Subcutaneous abdominal adipose tissue (tissue), 5 donors: ENCODE measurements at regions not wholly inside any gene's neighbourhood (a gene's known extent, or its start where the extent isn't known, plus 50 kb on each side); places are given as distances from the start of the nearest gene placed in this dataset.

Source experiments
- H3K27ac ChIP-seq: one replicate; pipeline ENCODE4 v1.7.0; 2013; ENCODE audit warnings: low read depth, mild to moderate bottlenecking, inconsistent platforms, low read length, moderate library complexity
- H3K27me3 ChIP-seq, 5 donors: one replicate each; pipeline ENCODE4 v1.7.0; 2013; ENCODE audit warnings: low read length in 5 of 5, inconsistent platforms in 1 of 5; ENCODE audit not compliant: control insufficient read depth in 5 of 5, insufficient read depth in 4 of 5
- H3K36me3 ChIP-seq, 5 donors: one replicate each; pipeline ENCODE4 v1.7.0; 2013; ENCODE audit warnings: low read length in 5 of 5; ENCODE audit not compliant: control insufficient read depth in 5 of 5, insufficient read depth in 5 of 5
- H3K4me1 ChIP-seq, 5 donors: one replicate each; pipeline ENCODE4 v1.7.0; 2013; ENCODE audit warnings: low read length in 5 of 5, mild to moderate bottlenecking in 3 of 5, moderate library complexity in 1 of 5; ENCODE audit not compliant: control insufficient read depth in 5 of 5, insufficient read depth in 5 of 5
- H3K4me3 ChIP-seq, 5 donors: one replicate each; pipeline ENCODE4 v1.7.0; 2013; ENCODE audit warnings: low read length in 5 of 5, low read depth in 1 of 5
- H3K9ac ChIP-seq, 5 donors: one replicate each; pipeline ENCODE4 v1.7.0; 2013; ENCODE audit warnings: low read length in 5 of 5, mild to moderate bottlenecking in 4 of 5, moderate library complexity in 3 of 5
- H3K9me3 ChIP-seq, 5 donors: one replicate each; pipeline ENCODE4 v1.7.0; 2013; ENCODE audit warnings: low read length in 5 of 5; ENCODE audit not compliant: control insufficient read depth in 5 of 5
- donor health status: healthy.
- donor health status: healthy.
- donor health status: healthy.
- donor health status: healthy.
- donor health status: healthy.

DNA sequence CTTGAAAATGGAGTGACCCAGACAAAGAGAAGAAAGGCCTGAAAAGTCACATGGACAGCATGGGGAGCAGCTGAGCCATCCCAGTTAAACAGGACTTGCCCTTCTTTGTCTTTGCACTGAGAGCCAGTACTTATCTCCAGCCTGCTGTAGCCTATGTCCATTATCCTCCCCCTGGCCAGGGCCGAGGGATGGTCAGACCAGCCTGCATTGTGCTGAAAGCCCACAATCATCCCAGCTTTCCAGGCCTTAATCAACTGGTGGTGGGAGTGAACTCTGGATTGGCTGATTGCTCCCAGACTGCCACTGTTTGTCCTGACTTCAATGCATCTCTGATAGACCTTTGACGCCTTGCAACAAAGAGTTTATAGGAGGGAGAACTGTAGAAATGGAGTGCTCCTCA is 453.1 kb downstream of the EPHA5 start:
- no peaks in the 10 kb centered on the region for H3K36me3 ChIP-seq

GRCh38 chr4:65202853-65203236 is 467.4 kb downstream of the EPHA5 start:
- no peak overlapping the region for H3K4me3 ChIP-seq
- no peak overlapping the region for H3K27ac ChIP-seq
- no peaks in the 10 kb centered on the region for H3K4me1 ChIP-seq
- H3K9me3 ChIP-seq: peaks cover 0 to 4% (median 0%) of the 10 kb centered on the region in 5 donors
- H3K36me3 ChIP-seq: no peaks in the 10 kb centered on the region
- no peaks in the 10 kb centered on the region for H3K27me3 ChIP-seq
- H3K9ac ChIP-seq: no peak overlapping the region

More for the DNA sequence above, 453.1 kb downstream of the EPHA5 start:
- Histone ChIP-seq H3K4me1 (no peaks in the 10 kb centered on the region), H3K9ac (no peak overlapping the region), H3K27ac (no peak overlapping the region), H3K27me3 (no peaks in the 10 kb centered on the region), H3K9me3 (peaks cover 0 to 6% (median 2%) of the 10 kb centered on the region in 5 donors), H3K4me3 (no peak overlapping the region)

- Histone ChIP-seq H3K27ac (no peak overlapping the region), H3K4me1 (no peaks in the 10 kb centered on the region), H3K4me3 (no peak overlapping the region), H3K9ac (no peak overlapping the region), H3K27me3 (no peaks in the 10 kb centered on the region), H3K9me3 (peaks cover 0 to 4% (median 0%) of the 10 kb centered on the region in 5 donors), H3K36me3 (no peaks in the 10 kb centered on the region)
Measured at GRCh38 chr4:65202165-65202852, 468.0 kb downstream of the EPHA5 start.

GRCh38 chr4:65195666-65196065 is 474.6 kb downstream of the EPHA5 start:
- no peak overlapping the region for H3K4me3 ChIP-seq
- H3K9ac ChIP-seq: no peak overlapping the region
- no peak overlapping the region for H3K27ac ChIP-seq
- peaks cover 0 to 6% (median 0%) of the 10 kb centered on the region in 5 donors for H3K9me3 ChIP-seq
- H3K4me1 ChIP-seq: peaks cover 0 to 19% (median 9%) of the 10 kb centered on the region in 5 donors
- no peaks in the 10 kb centered on the region for H3K27me3 ChIP-seq
- H3K36me3 ChIP-seq: no peaks in the 10 kb centered on the region

GRCh38 chr4:65195002-65195401 is 475.3 kb downstream of the EPHA5 start:
- Histone ChIP-seq H3K9ac (no peak overlapping the region), H3K36me3 (no peaks in the 10 kb centered on the region), H3K27ac (no peak overlapping the region), H3K4me1 (peaks cover 0 to 19% (median 9%) of the 10 kb centered on the region in 5 donors), H3K9me3 (peaks cover 0 to 6% (median 0%) of the 10 kb centered on the region in 5 donors), H3K4me3 (no peak overlapping the region), H3K27me3 (no peaks in the 10 kb centered on the region)

DNA sequence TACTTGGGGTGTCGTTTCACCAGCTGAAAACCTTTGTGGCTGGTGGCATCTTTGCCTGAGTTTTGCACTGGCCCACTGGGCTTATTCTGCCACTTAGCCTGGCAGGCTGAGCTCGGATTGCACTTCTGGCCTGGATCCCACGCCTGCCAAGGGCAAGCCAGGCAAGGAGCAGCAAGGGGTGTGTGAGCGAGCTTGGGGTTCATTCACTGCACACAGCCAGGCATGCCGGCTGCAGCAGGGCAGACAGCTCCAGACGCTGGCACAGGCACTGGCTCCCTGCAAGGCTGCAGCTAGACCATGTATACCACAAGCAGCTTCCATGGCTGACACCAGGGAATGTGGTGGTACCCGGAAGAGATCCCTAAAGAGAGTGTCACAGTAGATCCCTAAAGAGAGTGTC is 476.3 kb downstream of the EPHA5 start:
- Histone ChIP-seq H3K9me3 (peaks cover 0 to 6% (median 0%) of the 10 kb centered on the region in 5 donors), H3K4me1 (peaks cover 0 to 19% (median 9%) of the 10 kb centered on the region in 5 donors), H3K4me3 (peak overlapping the region in 1 of 5 donors; percentile 25), H3K27me3 (no peaks in the 10 kb centered on the region), H3K27ac (no peak overlapping the region), H3K9ac (no peak overlapping the region), H3K36me3 (no peaks in the 10 kb centered on the region)

DNA sequence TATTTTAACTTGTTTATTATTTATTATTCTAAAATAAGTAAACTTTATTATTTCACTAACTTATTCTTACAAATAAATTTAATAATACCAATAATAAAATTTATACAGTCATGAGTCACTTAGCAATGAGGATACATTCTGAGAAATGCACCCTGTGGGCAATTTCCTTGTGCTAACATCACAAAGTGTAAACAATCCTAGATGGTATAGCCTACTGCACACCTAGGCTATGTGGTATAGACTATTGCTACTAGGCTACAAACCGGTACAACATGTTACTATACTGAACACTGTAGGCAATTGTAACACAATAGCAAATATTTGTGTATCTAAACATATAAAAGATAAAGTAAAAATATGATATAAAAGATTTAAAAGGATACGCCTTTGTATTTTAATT is 479.5 kb downstream of the EPHA5 start:
- Histone ChIP-seq H3K9ac (no peak overlapping the region), H3K9me3 (peaks cover 0 to 6% (median 0%) of the 10 kb centered on the region in 5 donors)

GRCh38 chr4:65175585-65175984 is 494.7 kb downstream of the EPHA5 start:
- H3K4me3 ChIP-seq: no peak overlapping the region
- H3K27me3 ChIP-seq: no peaks in the 10 kb centered on the region
- no peaks in the 10 kb centered on the region for H3K4me1 ChIP-seq
- no peaks in the 10 kb centered on the region for H3K9me3 ChIP-seq
- H3K27ac ChIP-seq: no peak overlapping the region
- H3K9ac ChIP-seq: no peak overlapping the region
- no peaks in the 10 kb centered on the region for H3K36me3 ChIP-seq

More for the DNA sequence above, 479.5 kb downstream of the EPHA5 start:
- Histone ChIP-seq H3K27ac (no peak overlapping the region), H3K4me3 (no peak overlapping the region), H3K4me1 (peaks cover 0 to 11% (median 9%) of the 10 kb centered on the region in 5 donors), H3K27me3 (no peaks in the 10 kb centered on the region), H3K36me3 (no peaks in the 10 kb centered on the region)

- H3K4me3 ChIP-seq: no peak overlapping the region
- H3K27ac ChIP-seq: no peak overlapping the region
- no peaks in the 10 kb centered on the region for H3K27me3 ChIP-seq
- no peaks in the 10 kb centered on the region for H3K36me3 ChIP-seq
- no peaks in the 10 kb centered on the region for H3K4me1 ChIP-seq
- no peak overlapping the region for H3K9ac ChIP-seq
- H3K9me3 ChIP-seq: no peaks in the 10 kb centered on the region
Measured at GRCh38 chr4:65170768-65171514, 499.3 kb downstream of the EPHA5 start.

DNA sequence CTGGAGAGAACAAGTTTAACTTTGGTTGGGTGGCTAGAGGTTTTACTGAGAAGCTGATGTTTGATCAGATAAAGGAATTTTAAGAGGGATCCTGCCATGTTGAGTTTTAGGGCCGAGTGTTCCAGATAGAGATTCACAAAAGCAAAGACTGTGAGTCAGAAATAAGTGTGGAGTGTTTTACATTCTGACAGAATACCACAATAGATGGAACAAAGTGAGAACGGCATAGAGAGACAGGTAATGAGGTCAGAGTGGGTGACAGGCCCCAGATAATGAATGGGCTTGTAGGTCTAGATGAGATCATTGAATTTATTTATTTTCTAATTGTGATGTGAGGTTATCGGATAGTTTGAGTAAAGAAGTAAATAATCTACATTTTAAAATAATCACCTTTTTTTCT is 502.6 kb downstream of the EPHA5 start:
- Histone ChIP-seq H3K9ac (no peak overlapping the region), H3K4me1 (no peaks in the 10 kb centered on the region), H3K27ac (no peak overlapping the region), H3K9me3 (no peaks in the 10 kb centered on the region), H3K36me3 (no peaks in the 10 kb centered on the region), H3K27me3 (no peaks in the 10 kb centered on the region), H3K4me3 (no peak overlapping the region)
